ENCODE measurements at regions not wholly inside any gene's neighbourhood (a gene's known extent, or its start where the extent isn't known, plus 50 kb on each side); places are given as distances from the start of the nearest gene placed in this dataset.
A peak's percentile ranks its signal among the peaks of the same experiment; 100 is the strongest.
"Not testable (repeated sequence)": the region's sequence is repeated elsewhere in the genome, so short reads cannot be mapped to it uniquely, and the experiment has no call there.

GRCh38 chr12:9334041-9334692 is 126.0 kb upstream of the PZP start:
- peak; percentile 44 for DNase-seq

- no peak for DNase-seq
Measured at GRCh38 chr12:9333161-9333560, 125.0 kb upstream of the PZP start.

GRCh38 chr12:9332564-9332963 is 124.4 kb upstream of the PZP start:
- DNase-seq: no peak

- DNase-seq: peak; percentile 85
Measured at GRCh38 chr12:9331218-9331626, 123.0 kb upstream of the PZP start.

- no peak for DNase-seq
Measured at GRCh38 chr12:9329019-9329418, 120.8 kb upstream of the PZP start.

- DNase-seq: no peak
Measured at GRCh38 chr12:9328065-9328464, 119.9 kb upstream of the PZP start.

GRCh38 chr12:9327320-9327719 is 119.1 kb upstream of the PZP start:
- no peak for DNase-seq

- not testable (repeated sequence) for DNase-seq
Measured at GRCh38 chr12:9326849-9327248, 118.7 kb upstream of the PZP start.

GRCh38 chr12:9326085-9326484 is 117.9 kb upstream of the PZP start:
- DNase-seq: no peak

GRCh38 chr12:9325471-9325870 is 117.3 kb upstream of the PZP start:
- DNase-seq: no peak

- no peak for DNase-seq
Measured at GRCh38 chr12:9324782-9325181, 116.6 kb upstream of the PZP start.

GRCh38 chr12:9323144-9323681 is 115.0 kb upstream of the PZP start:
- DNase-seq: no peak

GRCh38 chr12:9319842-9320173 is 111.6 kb upstream of the PZP start:
- no peak for DNase-seq

- DNase-seq: no peak
Measured at GRCh38 chr12:9319044-9319841, 111.0 kb upstream of the PZP start.

- DNase-seq: not testable (repeated sequence)
Measured at GRCh38 chr12:9313479-9313878, 105.3 kb upstream of the PZP start.

GRCh38 chr12:9312406-9313392 is 104.5 kb upstream of the PZP start:
- not testable (repeated sequence) for DNase-seq

GRCh38 chr12:9311454-9311853 is 103.3 kb upstream of the PZP start:
- not testable (repeated sequence) for DNase-seq

- not testable (repeated sequence) for DNase-seq
Measured at GRCh38 chr12:9310645-9311044, 102.5 kb upstream of the PZP start.

- not testable (repeated sequence) for DNase-seq
Measured at GRCh38 chr12:9309749-9310148, 101.6 kb upstream of the PZP start.

GRCh38 chr12:9308745-9309144 is 100.5 kb upstream of the PZP start:
- not testable (repeated sequence) for DNase-seq

GRCh38 chr12:9308163-9308562 is 100.0 kb upstream of the PZP start:
- not testable (repeated sequence) for DNase-seq

- not testable (repeated sequence) for DNase-seq
Measured at GRCh38 chr12:9307255-9307654, 99.1 kb upstream of the PZP start.

GRCh38 chr12:9306004-9306403 is 97.8 kb upstream of the PZP start:
- DNase-seq: not testable (repeated sequence)

All from eye (tissue), 1 donor.